Activated naive CD4-positive, alpha-beta T cell treated with anti-CD3 and anti-CD28 coated beads for 36 hours (primary cell): ENCODE measurements at regions not wholly inside any gene's neighbourhood (a gene's known extent, or its start where the extent isn't known, plus 50 kb on each side); places are given as distances from the start of the nearest gene placed in this dataset.

Experiments
- CTCF ChIA-PET: fragments of 350-600 bp; sonication (Branson Sonifier 250); formaldehyde crosslinking; loops from one replicate; lab custom pipeline; 2021; ENCODE audit warnings: antibody characterized with exemption; lab: Charles Lee
- DNase-seq: peaks from one replicate; pipeline ENCODE4 v3.0.0-alpha.2; 2020
- H3K27ac Mint-ChIP-seq: one replicate; pipeline ENCODE4 v1.8.0; 2021; ENCODE audit warnings: mild to moderate bottlenecking, mixed read lengths
- H3K27me3 Mint-ChIP-seq: one replicate; pipeline ENCODE4 v1.8.0; 2021; ENCODE audit warnings: low read depth, mixed read lengths
- H3K36me3 Mint-ChIP-seq: one replicate; pipeline ENCODE4 v1.8.0; 2021; ENCODE audit warnings: low read depth, mixed read lengths
- H3K4me1 Mint-ChIP-seq: one replicate; pipeline ENCODE4 v1.8.0; 2021; ENCODE audit warnings: low read depth, mixed read lengths
- H3K4me3 Mint-ChIP-seq: one replicate; pipeline ENCODE4 v1.8.0; 2021; ENCODE audit warnings: mild to moderate bottlenecking, moderate library complexity, mixed read lengths
- H3K9me3 Mint-ChIP-seq: one replicate; pipeline ENCODE4 v1.8.0; 2021; ENCODE audit warnings: mixed read lengths
- intact Hi-C: fragments of 100-400 bp; cut with micrococcal nuclease; formaldehyde crosslinking; loops from one replicate; pipeline ENCODE4 v1.15.1; 2023

- CTCF ChIA-PET, result interaction anchor here (0.6 to 1.9 kb wide), 4 partner anchors 18 to 156 kb away, joined by 3 to 12 read pairs (median 5); no protein-coding TSS in a partner anchor
- Mint-ChIP-seq H3K27ac (peak overlapping the region; percentile 79), H3K9me3 (no peaks in the 10 kb centered on the region), H3K4me1 (peaks cover 26% of the 10 kb centered on the region), H3K27me3 (no peaks in the 10 kb centered on the region), H3K36me3 (no peaks in the 10 kb centered on the region), H3K4me3 (peak overlapping the region; percentile 70)
- DNase-seq, result peak; percentile 37
- intact Hi-C loops, result loop anchor here (2.0 to 5.0 kb wide), 5 partner anchors 130 to 1300 kb away; partner anchors contain the start of genes BTAF1 and RPP30
Measured at GRCh38 chr10:91162050-91162494, 58.4 kb upstream of the PCGF5 start.

- peaks cover 6% of the 10 kb centered on the region for H3K9me3 Mint-ChIP-seq
- peaks cover 4% of the 10 kb centered on the region for H3K36me3 Mint-ChIP-seq
- peaks cover 32% of the 10 kb centered on the region for H3K4me1 Mint-ChIP-seq
- intact Hi-C loops, result loop anchor here (2.0 to 5.0 kb wide), 5 partner anchors 130 to 1300 kb away; partner anchors contain the start of genes BTAF1 and RPP30
- H3K4me3 Mint-ChIP-seq, result peak overlapping the region; percentile 70
- CTCF ChIA-PET, result interaction anchor here (1.8 to 1.9 kb wide), 2 partner anchors 88 to 157 kb away, joined by 6 to 12 read pairs; no protein-coding TSS in a partner anchor
- H3K27me3 Mint-ChIP-seq, result no peaks in the 10 kb centered on the region
- H3K27ac Mint-ChIP-seq, result peak overlapping the region; percentile 79
- DNase-seq, result peak; percentile 55
Measured at GRCh38 chr10:91162495-91163268, 57.8 kb upstream of the PCGF5 start.

- intact Hi-C loops, result loop anchor here (2.0 to 5.0 kb wide), 5 partner anchors 131 to 1301 kb away; partner anchors contain the start of genes BTAF1 and RPP30
- CTCF ChIA-PET, result interaction anchor here (0.8 to 1.8 kb wide), 2 partner anchors 75 to 158 kb away, joined by 3 to 6 read pairs; no protein-coding TSS in a partner anchor
- peak overlapping the region; percentile 80 for H3K4me3 Mint-ChIP-seq
- peak overlapping the region; percentile 78 for H3K27ac Mint-ChIP-seq
- no peaks in the 10 kb centered on the region for H3K27me3 Mint-ChIP-seq
- peaks cover 33% of the 10 kb centered on the region for H3K4me1 Mint-ChIP-seq
- peak; percentile 75 for DNase-seq
- peaks cover 9% of the 10 kb centered on the region for H3K36me3 Mint-ChIP-seq
- peaks cover 13% of the 10 kb centered on the region for H3K9me3 Mint-ChIP-seq
Measured at GRCh38 chr10:91163269-91163868, 57.1 kb upstream of the PCGF5 start.

- no peaks in the 10 kb centered on the region for H3K27me3 Mint-ChIP-seq
- H3K9me3 Mint-ChIP-seq, result peaks cover 14% of the 10 kb centered on the region
- peaks cover 32% of the 10 kb centered on the region for H3K4me1 Mint-ChIP-seq
Measured at GRCh38 chr10:91163869-91164474, 56.5 kb upstream of the PCGF5 start.

GRCh38 chr10:91164520-91165065 is 55.9 kb upstream of the PCGF5 start:
- Mint-ChIP-seq H3K4me1 (peaks cover 32% of the 10 kb centered on the region), H3K4me3 (peak overlapping the region; percentile 80), H3K36me3 (peaks cover 10% of the 10 kb centered on the region), H3K27me3 (no peaks in the 10 kb centered on the region), H3K9me3 (peaks cover 17% of the 10 kb centered on the region), H3K27ac (peak overlapping the region; percentile 87)
- intact Hi-C loops, result loop anchor here (1.0 to 5.0 kb wide), 8 partner anchors 37 to 1302 kb away; partner anchors contain the start of genes BTAF1, HECTD2, PCGF5 and RPP30
- DNase-seq, result no peak
- CTCF ChIA-PET, result interaction anchor here (0.5 kb wide), 1 partner anchor 86 kb away, joined by 7 read pairs; no protein-coding TSS in a partner anchor

More at GRCh38 chr10:91163869-91164474, 56.5 kb upstream of the PCGF5 start:
- Mint-ChIP-seq H3K4me3 (peak overlapping the region; percentile 80), H3K36me3 (peaks cover 10% of the 10 kb centered on the region), H3K27ac (peak overlapping the region; percentile 87)
- peak; percentile 82 for DNase-seq
- intact Hi-C loops, result loop anchor here (1.0 to 5.0 kb wide), 9 partner anchors 37 to 1302 kb away; partner anchors contain the start of genes BTAF1, HECTD2, PCGF5 and RPP30
- CTCF ChIA-PET, result interaction anchor here (0.5 to 0.8 kb wide), 2 partner anchors 75 to 87 kb away, joined by 3 to 7 read pairs; no protein-coding TSS in a partner anchor

GRCh38 chr10:91167406-91167805 is 53.1 kb upstream of the PCGF5 start:
- intact Hi-C loops, result no loop called here
- H3K4me3 Mint-ChIP-seq, result no peak overlapping the region
- peaks cover 32% of the 10 kb centered on the region for H3K9me3 Mint-ChIP-seq
- H3K27ac Mint-ChIP-seq, result no peak overlapping the region
- peaks cover 40% of the 10 kb centered on the region for H3K4me1 Mint-ChIP-seq
- DNase-seq, result no peak
- H3K36me3 Mint-ChIP-seq, result peaks cover 12% of the 10 kb centered on the region
- CTCF ChIA-PET, result no interaction called here
- H3K27me3 Mint-ChIP-seq, result no peaks in the 10 kb centered on the region

- Mint-ChIP-seq H3K27ac (no peak overlapping the region), H3K4me1 (peaks cover 30% of the 10 kb centered on the region), H3K9me3 (peaks cover 40% of the 10 kb centered on the region), H3K4me3 (no peak overlapping the region), H3K27me3 (no peaks in the 10 kb centered on the region), H3K36me3 (peaks cover 24% of the 10 kb centered on the region)
- no peak for DNase-seq
- CTCF ChIA-PET, result interaction anchor here (1.0 kb wide), 1 partner anchor 96 kb away, joined by 3 read pairs; no protein-coding TSS in a partner anchor
- intact Hi-C loops, result no loop called here
Measured at GRCh38 chr10:91170418-91170817, 50.0 kb upstream of the PCGF5 start.
